ENCODE measurements at regions not wholly inside any gene's neighbourhood (a gene's known extent, or its start where the extent isn't known, plus 50 kb on each side); places are given as distances from the start of the nearest gene placed in this dataset.

DNA sequence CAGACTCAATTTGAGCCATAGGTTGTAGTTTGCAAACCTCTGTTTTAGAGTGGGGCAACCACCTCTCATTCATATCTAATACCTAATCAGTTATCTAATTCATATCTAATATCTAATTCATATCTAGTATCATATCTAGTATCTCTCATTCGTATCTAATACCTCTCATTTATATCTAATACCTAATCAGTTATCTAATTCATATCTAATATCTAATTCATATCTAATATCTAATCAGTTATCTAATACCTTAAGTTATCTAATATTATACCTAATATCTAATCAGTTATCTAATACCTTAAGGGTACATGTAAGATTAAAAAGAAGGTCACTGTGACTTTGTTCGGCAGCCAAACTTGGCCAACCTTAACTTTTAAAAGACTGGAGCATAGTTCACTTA lies 403.4 kb upstream of the MMADHC start:
- TF ChIP-seq, protein P1, sequence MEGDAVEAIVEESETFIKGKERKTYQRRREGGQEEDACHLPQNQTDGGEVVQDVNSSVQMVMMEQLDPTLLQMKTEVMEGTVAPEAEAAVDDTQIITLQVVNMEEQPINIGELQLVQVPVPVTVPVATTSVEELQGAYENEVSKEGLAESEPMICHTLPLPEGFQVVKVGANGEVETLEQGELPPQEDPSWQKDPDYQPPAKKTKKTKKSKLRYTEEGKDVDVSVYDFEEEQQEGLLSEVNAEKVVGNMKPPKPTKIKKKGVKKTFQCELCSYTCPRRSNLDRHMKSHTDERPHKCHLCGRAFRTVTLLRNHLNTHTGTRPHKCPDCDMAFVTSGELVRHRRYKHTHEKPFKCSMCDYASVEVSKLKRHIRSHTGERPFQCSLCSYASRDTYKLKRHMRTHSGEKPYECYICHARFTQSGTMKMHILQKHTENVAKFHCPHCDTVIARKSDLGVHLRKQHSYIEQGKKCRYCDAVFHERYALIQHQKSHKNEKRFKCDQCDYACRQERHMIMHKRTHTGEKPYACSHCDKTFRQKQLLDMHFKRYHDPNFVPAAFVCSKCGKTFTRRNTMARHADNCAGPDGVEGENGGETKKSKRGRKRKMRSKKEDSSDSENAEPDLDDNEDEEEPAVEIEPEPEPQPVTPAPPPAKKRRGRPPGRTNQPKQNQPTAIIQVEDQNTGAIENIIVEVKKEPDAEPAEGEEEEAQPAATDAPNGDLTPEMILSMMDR (IDR thresholded peaks at IDR 0.05) = no peak
- TF ChIP-seq POLR2A (IDR thresholded peaks at IDR 0.05) = no peak
